Endothelial cell of umbilical vein (primary cell): ENCODE measurements at regions not wholly inside any gene's neighbourhood (a gene's known extent, or its start where the extent isn't known, plus 50 kb on each side); places are given as distances from the start of the nearest gene placed in this dataset.
"Not testable (repeated sequence)": the region's sequence is repeated elsewhere in the genome, so short reads cannot be mapped to it uniquely, and the experiment has no call there.

Experiments
- BruUV-seq: library from RNA; stranded (reverse); fragments of 400-500 nt; replicated peaks from 2 replicates; lab custom pipeline; 2021; lab: Mats Ljungman, UMichigan
- CTCF ChIA-PET: fragments of 300-600, 350-600 bp; sonication (Branson Sonifier 250); formaldehyde crosslinking; loops from one replicate; lab custom pipeline; 2021; ENCODE audit warnings: antibody characterized with exemption, inconsistent platforms; lab: Charles Lee
- POLR2A ChIA-PET: fragments of 300-600, 350-600 bp; sonication (Branson Sonifier 250); formaldehyde crosslinking; loops from one replicate; lab custom pipeline; 2021; ENCODE audit warnings: antibody characterized with exemption, inconsistent platforms; lab: Charles Lee
- DNase-seq: peaks from one replicate; pipeline ENCODE4 v3.0.0-alpha.2; 2011; ENCODE audit warnings: low read depth, low spot score
- FAIRE-seq: peaks from 2 replicates; lab custom pipeline; 2011; peaks lifted over from hg19 to GRCh38; lab: Jason Lieb, UNC
- H2AFZ ChIP-seq: 2 replicates; pipeline ENCODE4 v1.6.0; 2012; ENCODE audit warnings: low read depth, low read length, control low read depth, inconsistent platforms
- H3K27ac ChIP-seq: 2 replicates; pipeline ENCODE4 v1.5.1; 2011; ENCODE audit warnings: low read depth, mild to moderate bottlenecking, control low read depth, low read length, moderate library complexity; ENCODE audit not compliant: insufficient read depth
- H3K27me3 ChIP-seq, 2 experiments: 2 replicates each; pipeline versions ENCODE4 v1.6.0 to v1.6.1; 2011; ENCODE audit warnings: low read length in 2 of 2, mixed read lengths in 1 of 2; ENCODE audit not compliant: control insufficient read depth in 2 of 2, insufficient read depth in 2 of 2
- H3K36me3 ChIP-seq, 2 experiments: 2 replicates in 1 of 2; 3 replicates in 1 of 2; pipeline ENCODE4 v1.5.1; 2011; ENCODE audit warnings: low read length in 2 of 2, mild to moderate bottlenecking in 1 of 2, moderate library complexity in 1 of 2; ENCODE audit not compliant: control insufficient read depth in 2 of 2, insufficient read depth in 2 of 2; ENCODE audit errors: extremely low read depth in 1 of 2
- H3K4me1 ChIP-seq: 3 replicates; pipeline ENCODE4 v1.5.1; 2011; ENCODE audit warnings: mild to moderate bottlenecking, low read length; ENCODE audit not compliant: control insufficient read depth, insufficient read depth; ENCODE audit errors: extremely low read depth
- H3K4me2 ChIP-seq: 2 replicates; pipeline ENCODE4 v1.6.1; 2011; ENCODE audit warnings: low read length, control low read depth, mixed read lengths; ENCODE audit not compliant: insufficient read depth
- H3K4me3 ChIP-seq, 3 experiments: fragments of 200-600 bp in 1 of 3; sonication (generic), shearing (Covaris generic) in 1 of 3; replicated peaks in 1 of 3; 2 replicates each; pipeline ENCODE4 v1.5.1; 2011 to 2016; ENCODE audit warnings: control low read depth in 3 of 3, low read length in 3 of 3, mild to moderate bottlenecking in 2 of 3, inconsistent platforms in 1 of 3, low read depth in 1 of 3, moderate library complexity in 1 of 3; ENCODE audit not compliant: insufficient read depth in 1 of 3
- H3K79me2 ChIP-seq: 2 replicates; pipeline ENCODE4 v1.6.0; 2012; ENCODE audit warnings: low read length, inconsistent platforms; ENCODE audit not compliant: control insufficient read depth, insufficient read depth
- H3K9ac ChIP-seq: replicated peaks from 2 replicates; pipeline ENCODE3; 2011; ENCODE audit warnings: low read length, control low read depth; ENCODE audit not compliant: insufficient read depth; ENCODE audit errors: extremely low read depth
- H3K9me1 ChIP-seq: replicated peaks from 3 replicates; pipeline ENCODE4 v1.6.0; 2011; ENCODE audit warnings: mild to moderate bottlenecking, low read length; ENCODE audit not compliant: control insufficient read depth, insufficient read depth; ENCODE audit errors: extremely low read depth
- H3K9me3 ChIP-seq: replicated peaks from 2 replicates; pipeline ENCODE4 v1.5.1; 2012; ENCODE audit warnings: low read length, inconsistent platforms; ENCODE audit not compliant: control insufficient read depth, insufficient read depth
- H4K20me1 ChIP-seq: replicated peaks from 2 replicates; pipeline ENCODE3; 2011; ENCODE audit warnings: mild to moderate bottlenecking, low read length; ENCODE audit not compliant: control insufficient read depth, insufficient read depth; ENCODE audit errors: extremely low read depth
- GATA2 ChIP-seq: IDR thresholded peaks from 2 replicates; pipeline ENCODE4 v1.7.0; 2011; ENCODE audit warnings: low read depth, mild to moderate bottlenecking, moderate library complexity, mixed read lengths, low read length; ENCODE audit not compliant: insufficient read length, insufficient read depth
- POLR2AphosphoS5 ChIP-seq: IDR thresholded peaks from 2 replicates; pipeline ENCODE4 v1.6.1; 2012; ENCODE audit warnings: low read depth, mild to moderate bottlenecking, control low read depth, low read length, moderate library complexity; ENCODE audit not compliant: insufficient read depth
- dilution Hi-C: fragments of 300-500 bp; cut with MboI; formaldehyde crosslinking; loops from one replicate; pipeline ENCODE4 v1.15.0; 2019; ENCODE audit warnings: low sequenced_read_pairs; ENCODE audit not compliant: extremely low pct_ligation_motif_present
- intact Hi-C: fragments of 100-400 bp; cut with micrococcal nuclease; formaldehyde crosslinking; loops from one replicate; pipeline ENCODE4 v1.10.0; 2022

- Histone ChIP-seq H3K4me2 (no peak overlapping the region), H2AFZ (no peak overlapping the region), H3K36me3 (no peaks in the 10 kb centered on the region), H3K79me2 (no peaks in the 10 kb centered on the region), H3K27ac (no peak overlapping the region), H3K9me1 (no peaks in the 10 kb centered on the region), H3K4me1 (no peaks in the 10 kb centered on the region), H4K20me1 (no peaks in the 10 kb centered on the region), H3K4me3 (no peak overlapping the region), H3K9me3 (peaks cover 23% of the 10 kb centered on the region), H3K27me3 (no peaks in the 10 kb centered on the region), H3K9ac (no peak overlapping the region)
- dilution Hi-C loops, result no loop called here
- no peak for TF ChIP-seq POLR2AphosphoS5
- TF ChIP-seq GATA2, result no peak
- no peak for DNase-seq
- no peak for FAIRE-seq
- ChIA-PET CTCF (no interaction called here), POLR2A (no interaction called here)
- no TSS peak for BruUV-seq
- intact Hi-C loops, result no loop called here
These were observed 132.4 kb downstream of the GOLGA6L6 start for GRCh38 chr15:20409247-20409646.

GRCh38 chr15:20407553-20407952, 134.0 kb downstream of the GOLGA6L6 start:
- FAIRE-seq (no peak), DNase-seq (no peak)
- dilution Hi-C loops, result no loop called here
- no TSS peak for BruUV-seq
- ChIA-PET POLR2A (no interaction called here), CTCF (no interaction called here)
- H2AFZ ChIP-seq, result no peak overlapping the region
- peaks cover 27% of the 10 kb centered on the region for H3K9me3 ChIP-seq
- no peaks in the 10 kb centered on the region for H4K20me1 ChIP-seq
- no peak overlapping the region for H3K27ac ChIP-seq
- no peak overlapping the region for H3K4me3 ChIP-seq
- TF ChIP-seq GATA2, result no peak
- no peaks in the 10 kb centered on the region for H3K27me3 ChIP-seq
- H3K4me2 ChIP-seq, result no peak overlapping the region
- no peaks in the 10 kb centered on the region for H3K4me1 ChIP-seq
- no peaks in the 10 kb centered on the region for H3K9me1 ChIP-seq
- no peak overlapping the region for H3K9ac ChIP-seq
- no peaks in the 10 kb centered on the region for H3K36me3 ChIP-seq
- H3K79me2 ChIP-seq, result no peaks in the 10 kb centered on the region
- intact Hi-C loops, result no loop called here

- POLR2A ChIA-PET, H2AFZ ChIP-seq, intact Hi-C loops, FAIRE-seq, H3K9me1 ChIP-seq, H3K36me3 ChIP-seq, H3K27ac ChIP-seq, H3K9ac ChIP-seq, BruUV-seq, H3K4me3 ChIP-seq, H3K4me2 ChIP-seq, H3K27me3 ChIP-seq, DNase-seq, H3K4me1 ChIP-seq, H3K79me2 ChIP-seq, CTCF ChIA-PET, dilution Hi-C loops, H4K20me1 ChIP-seq: not testable (repeated sequence)
- peaks cover 30% of the 10 kb centered on the region for H3K9me3 ChIP-seq
These were observed 137.0 kb downstream of the GOLGA6L6 start for GRCh38 chr15:20404571-20404970.

GRCh38 chr15:20402586-20402985, 139.0 kb downstream of the GOLGA6L6 start:
- BruUV-seq, H3K9ac ChIP-seq, CTCF ChIA-PET: not testable (repeated sequence)

More at GRCh38 chr15:20402586-20402985, 139.0 kb downstream of the GOLGA6L6 start:
- intact Hi-C loops, H3K9me1 ChIP-seq, H3K4me1 ChIP-seq, H3K4me3 ChIP-seq, FAIRE-seq, H4K20me1 ChIP-seq, H3K27ac ChIP-seq, H3K27me3 ChIP-seq, DNase-seq, H3K79me2 ChIP-seq, H2AFZ ChIP-seq, H3K36me3 ChIP-seq, POLR2A ChIA-PET, H3K4me2 ChIP-seq, dilution Hi-C loops: not testable (repeated sequence)
- peaks cover 18% of the 10 kb centered on the region for H3K9me3 ChIP-seq
